GM12864 (cell line): ENCODE measurements at regions not wholly inside any gene's neighbourhood (a gene's known extent, or its start where the extent isn't known, plus 50 kb on each side); places are given as distances from the start of the nearest gene placed in this dataset.

Source experiments
- DNase-seq: peaks from one replicate; pipeline ENCODE4 v3.0.0-alpha.2; 2011; ENCODE audit warnings: low read depth
- H3K4me3 ChIP-seq: 2 replicates; pipeline ENCODE4 v1.5.1; 2011; ENCODE audit warnings: mild to moderate bottlenecking, low read depth, low read length, control low read depth
- TF ChIP-seq, protein P1 (sequence below): IDR thresholded peaks from 2 replicates; pipeline ENCODE4 v1.5.1; 2011; ENCODE audit warnings: low read depth, mild to moderate bottlenecking, moderate library complexity, low read length, control low read depth, inconsistent platforms; ENCODE audit errors: missing control alignments

DNA sequence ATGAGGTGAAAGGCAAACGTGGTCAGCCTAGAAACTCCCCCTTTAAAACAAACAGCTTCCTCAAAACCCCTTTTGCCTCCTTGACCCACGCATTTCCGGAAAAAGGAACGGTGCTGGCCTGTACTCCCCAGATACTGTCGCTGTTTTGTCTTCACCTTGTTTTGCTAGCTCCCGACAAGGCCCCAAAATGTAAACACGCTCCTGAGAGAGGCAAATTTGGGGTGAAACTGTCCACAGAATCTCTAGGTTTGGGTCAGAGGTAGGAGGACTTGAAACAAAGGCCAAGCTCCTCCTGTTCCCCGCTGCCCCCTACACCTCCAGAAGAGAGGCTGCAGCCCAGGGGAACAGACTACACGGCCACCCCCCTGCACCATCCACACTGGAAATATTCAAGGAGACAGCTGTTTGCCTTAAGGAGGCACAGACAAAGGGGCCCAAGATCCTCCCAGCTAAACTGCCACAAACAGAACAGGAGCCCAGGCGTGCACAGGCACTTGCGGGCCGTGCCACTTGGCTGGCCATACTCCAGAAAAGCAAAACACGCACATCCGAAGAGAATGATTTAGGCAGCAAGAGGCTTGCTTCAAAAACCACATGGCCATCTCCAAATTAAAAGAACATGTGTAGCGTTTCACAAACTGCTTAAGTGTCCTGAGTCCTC lies 160.5 kb upstream of the GRK3 start:
- no peak for DNase-seq
- TF ChIP-seq, protein P1, sequence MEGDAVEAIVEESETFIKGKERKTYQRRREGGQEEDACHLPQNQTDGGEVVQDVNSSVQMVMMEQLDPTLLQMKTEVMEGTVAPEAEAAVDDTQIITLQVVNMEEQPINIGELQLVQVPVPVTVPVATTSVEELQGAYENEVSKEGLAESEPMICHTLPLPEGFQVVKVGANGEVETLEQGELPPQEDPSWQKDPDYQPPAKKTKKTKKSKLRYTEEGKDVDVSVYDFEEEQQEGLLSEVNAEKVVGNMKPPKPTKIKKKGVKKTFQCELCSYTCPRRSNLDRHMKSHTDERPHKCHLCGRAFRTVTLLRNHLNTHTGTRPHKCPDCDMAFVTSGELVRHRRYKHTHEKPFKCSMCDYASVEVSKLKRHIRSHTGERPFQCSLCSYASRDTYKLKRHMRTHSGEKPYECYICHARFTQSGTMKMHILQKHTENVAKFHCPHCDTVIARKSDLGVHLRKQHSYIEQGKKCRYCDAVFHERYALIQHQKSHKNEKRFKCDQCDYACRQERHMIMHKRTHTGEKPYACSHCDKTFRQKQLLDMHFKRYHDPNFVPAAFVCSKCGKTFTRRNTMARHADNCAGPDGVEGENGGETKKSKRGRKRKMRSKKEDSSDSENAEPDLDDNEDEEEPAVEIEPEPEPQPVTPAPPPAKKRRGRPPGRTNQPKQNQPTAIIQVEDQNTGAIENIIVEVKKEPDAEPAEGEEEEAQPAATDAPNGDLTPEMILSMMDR: no peak
- peak overlapping the region; percentile 73 for H3K4me3 ChIP-seq

DNA sequence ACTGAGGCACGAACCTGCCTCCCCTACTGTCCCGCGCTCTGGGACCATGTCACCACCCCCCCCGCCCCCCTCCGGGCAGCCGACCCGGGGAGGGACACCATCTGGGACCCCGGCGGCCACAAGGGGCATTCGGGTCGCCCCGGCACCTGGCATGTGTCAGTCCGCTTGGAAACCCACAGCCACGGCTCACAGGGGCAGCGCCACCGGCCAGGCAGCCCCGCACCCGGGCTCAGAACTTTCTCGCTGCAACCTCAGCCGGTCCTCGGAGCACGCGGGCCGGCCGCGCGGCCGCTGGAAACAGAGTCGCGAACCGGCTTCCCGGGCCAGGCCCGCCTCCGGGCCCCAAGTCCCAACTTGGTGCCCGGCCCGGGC lies 159.9 kb upstream of the GRK3 start:
- peak overlapping the region; percentile 73 for H3K4me3 ChIP-seq
- TF ChIP-seq, protein P1: peak; percentile 11
- no peak for DNase-seq

DNA sequence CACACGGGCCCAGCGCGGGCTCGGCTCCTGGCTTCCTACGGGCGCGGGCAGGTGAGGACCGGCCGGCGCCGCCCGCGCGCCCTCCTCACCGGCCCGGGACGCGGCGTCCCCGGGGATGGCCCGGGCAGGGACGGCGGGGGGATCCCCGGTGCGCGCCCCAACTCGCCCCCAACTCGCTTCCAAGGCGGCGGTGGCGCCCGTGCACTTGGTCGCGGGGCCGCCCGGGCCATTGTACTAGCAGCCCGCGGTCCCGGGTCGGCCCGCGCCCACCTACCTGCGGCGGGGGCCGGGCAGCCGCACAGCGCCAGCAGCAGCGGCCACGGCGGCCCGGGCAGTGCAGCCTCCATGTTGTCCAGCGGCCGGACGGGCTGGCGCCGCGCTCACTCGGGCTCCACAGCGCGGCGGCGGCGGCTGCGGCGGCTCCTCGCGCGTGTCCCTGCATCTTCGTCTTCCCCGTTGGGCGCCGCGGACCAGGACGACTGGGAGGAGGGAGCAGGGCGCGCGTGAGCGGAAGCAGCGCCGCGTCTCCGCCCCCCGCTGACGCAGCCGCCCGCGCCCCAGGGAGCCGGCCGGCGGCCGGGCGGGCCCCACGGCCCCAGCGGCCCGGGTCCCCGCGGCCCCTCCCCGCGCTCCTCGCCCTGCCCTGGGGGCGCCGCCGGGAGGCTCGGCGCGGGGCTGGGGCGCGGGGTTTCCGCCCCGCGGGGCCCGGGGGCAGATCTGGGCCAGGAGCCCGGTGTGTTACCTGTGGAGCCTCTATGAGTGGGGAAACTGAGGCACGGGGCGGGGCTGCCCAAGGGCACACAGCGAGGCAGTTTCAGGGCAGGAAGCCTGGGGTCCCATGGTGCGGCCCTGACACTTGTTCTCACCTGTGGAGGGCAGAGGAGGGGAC lies 159.3 kb upstream of the GRK3 start:
- TF ChIP-seq, protein P1: no peak
- peak overlapping the region; percentile 73 for H3K4me3 ChIP-seq
- DNase-seq: no peak

DNA sequence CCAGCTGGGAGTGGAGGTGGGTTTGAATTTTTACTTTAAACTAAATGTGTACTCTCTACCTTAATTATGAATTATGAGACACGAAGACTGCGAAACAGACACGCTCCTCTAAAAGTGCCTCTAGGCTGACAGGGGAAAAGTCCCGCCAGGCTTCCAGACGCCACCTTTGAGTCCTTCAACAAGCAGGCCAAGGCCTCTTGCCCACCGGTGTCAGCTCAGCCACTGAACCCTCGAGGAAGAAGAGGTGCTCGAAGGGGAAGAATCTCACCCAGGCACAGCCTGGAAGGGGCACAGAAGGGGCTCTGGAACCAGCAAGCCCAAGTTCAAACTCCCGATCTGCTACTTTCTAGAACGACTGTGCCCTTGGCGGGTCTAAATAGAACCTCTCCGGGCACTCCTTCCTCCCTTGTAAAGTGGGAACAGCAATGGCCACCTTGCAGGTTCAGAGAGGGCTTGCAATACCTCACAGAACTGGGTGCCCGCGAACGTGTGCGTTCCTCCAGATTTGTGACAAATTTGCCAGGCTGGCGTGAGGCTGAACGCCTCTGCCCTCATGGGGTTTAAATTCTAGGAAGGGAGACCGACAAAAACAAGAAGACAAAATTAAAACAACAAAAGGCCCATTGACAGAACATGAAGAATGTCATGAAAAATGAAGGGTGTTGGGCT lies 158.5 kb upstream of the GRK3 start:
- TF ChIP-seq, protein P1: no peak
- DNase-seq: no peak
- H3K4me3 ChIP-seq: peak overlapping the region; percentile 73

DNA sequence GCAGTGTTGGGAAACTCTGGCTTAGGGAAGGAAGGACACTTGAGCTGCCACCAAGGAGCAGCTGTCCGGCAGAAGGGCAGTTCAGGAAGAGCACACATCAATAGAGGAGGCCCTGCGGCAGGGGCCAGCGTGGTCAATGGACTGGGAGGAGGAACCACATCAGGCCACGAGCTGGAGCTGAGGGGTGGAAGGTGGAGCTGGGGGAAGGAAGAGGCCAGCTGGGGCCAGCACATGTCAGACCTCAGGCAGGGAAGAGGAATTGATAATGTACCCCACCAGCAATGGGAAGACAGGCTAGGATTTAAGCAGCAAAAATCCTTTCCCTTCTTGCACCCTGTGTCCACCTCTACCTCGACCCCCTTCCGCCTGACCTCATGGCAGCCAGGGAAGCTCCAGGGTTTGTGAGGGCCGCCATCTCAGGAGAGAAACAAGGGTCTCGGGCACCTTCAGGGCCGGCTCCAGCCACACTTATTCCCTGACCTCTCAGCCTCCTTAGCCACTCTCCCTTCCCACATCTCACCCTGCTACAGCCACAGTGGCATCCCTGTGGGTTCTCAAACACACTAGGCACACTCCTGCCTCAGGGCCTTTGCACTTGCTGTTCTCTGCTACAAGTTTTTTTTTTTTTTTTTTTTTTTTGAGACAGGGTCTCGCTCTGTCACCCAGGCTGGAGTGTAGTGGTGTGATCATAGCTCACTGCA lies 157.8 kb upstream of the GRK3 start:
- no peak overlapping the region for H3K4me3 ChIP-seq
- TF ChIP-seq, protein P1: no peak
- DNase-seq: no peak

DNA sequence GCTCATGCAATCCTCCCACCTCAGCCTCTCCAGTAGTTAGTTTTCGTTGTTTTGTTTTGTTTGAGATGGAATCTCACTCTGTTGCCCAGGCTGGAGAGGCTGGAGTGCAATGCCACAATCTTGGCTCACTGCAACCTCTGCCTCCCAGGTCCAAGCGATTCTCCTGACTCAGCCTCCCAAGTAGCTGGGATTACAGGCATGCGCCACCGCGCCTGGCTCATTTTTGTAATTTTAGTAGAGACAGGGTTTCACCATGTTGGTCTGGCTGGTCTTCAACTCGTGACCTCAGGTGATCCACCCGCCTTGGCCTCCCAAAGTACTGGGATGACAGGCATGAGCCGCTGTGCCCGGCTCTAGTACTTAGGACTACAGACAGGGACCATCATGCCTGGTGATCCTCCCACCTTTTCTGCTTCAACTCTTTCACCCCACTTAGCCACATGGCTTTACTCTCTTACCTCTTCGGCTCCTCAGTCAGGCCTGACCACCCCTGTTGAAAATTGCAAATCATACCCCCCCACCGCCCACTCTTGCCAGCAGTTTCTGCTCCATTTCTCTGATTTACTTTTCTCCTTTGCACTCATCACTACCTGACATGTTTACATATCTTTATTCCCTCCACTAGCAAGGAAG lies 157.1 kb upstream of the GRK3 start:
- no peak overlapping the region for H3K4me3 ChIP-seq
- no peak for DNase-seq
- TF ChIP-seq, protein P1: no peak
